ENCODE measurements at regions not wholly inside any gene's neighbourhood (a gene's known extent, or its start where the extent isn't known, plus 50 kb on each side); places are given as distances from the start of the nearest gene placed in this dataset.
"Not testable (repeated sequence)": the region's sequence is repeated elsewhere in the genome, so short reads cannot be mapped to it uniquely, and the experiment has no call there.

GRCh38 chr18:51569561-51569960 lies 372.1 kb upstream of the MEX3C start:
- H3K27me3 ChIP-seq (ENCODE audit: control insufficient read depth, insufficient read depth, low read length): no peaks in the 10 kb centered on the region
- no peak overlapping the region for H2AFZ ChIP-seq (ENCODE audit: low read length)
- H3K9ac ChIP-seq (ENCODE audit: insufficient read depth, low read length): no peak overlapping the region
- no peaks in the 10 kb centered on the region for H3K36me3 ChIP-seq (ENCODE audit: control insufficient read depth, insufficient read depth, low read length)
- H3K4me3 ChIP-seq (replicated peaks in 1 of 4; ENCODE audit: control extremely low read depth in 1 of 4, insufficient read depth in 1 of 4, low read depth in 3 of 4, low read length in 4 of 4): no peak overlapping the region
- H3K4me2 ChIP-seq (ENCODE audit: extremely low read depth, insufficient read depth, low read length): no peak overlapping the region
- H3K79me2 ChIP-seq (ENCODE audit: control insufficient read depth, insufficient read depth, low read length): no peaks in the 10 kb centered on the region
- H3K4me1 ChIP-seq (ENCODE audit: control insufficient read depth, extremely low read depth, insufficient read depth, low read length): no peaks in the 10 kb centered on the region
- no peak overlapping the region for H3K27ac ChIP-seq (ENCODE audit: insufficient read depth, low read length)
- H4K20me1 ChIP-seq (ENCODE audit: control insufficient read depth, extremely low read depth, insufficient read depth, low read length): no peaks in the 10 kb centered on the region
- no peaks in the 10 kb centered on the region for H3K9me3 ChIP-seq (ENCODE audit: control insufficient read depth, insufficient read depth, low read depth, low read length)
- no peak for DNase-seq (ENCODE audit: low read depth in 2 of 2)
- TF ChIP-seq EZH2 (IDR thresholded peaks at IDR 0.05; ENCODE audit: low read length, missing control alignments): no peak
- no peak for TF ChIP-seq CTCF (conservative IDR thresholded peaks at IDR 0.05 in 1 of 2, IDR thresholded peaks at IDR 0.05 in 1 of 2; ENCODE audit: low read depth in 1 of 2, low read length in 2 of 2)

GRCh38 chr18:51570071-51570470 lies 372.6 kb upstream of the MEX3C start:
- not testable (repeated sequence) for DNase-seq (ENCODE audit: low read depth in 2 of 2); H3K27me3 ChIP-seq (ENCODE audit: control insufficient read depth, insufficient read depth, low read length); H3K9me3 ChIP-seq (ENCODE audit: control insufficient read depth, insufficient read depth, low read depth, low read length); H3K36me3 ChIP-seq (ENCODE audit: control insufficient read depth, insufficient read depth, low read length); H3K27ac ChIP-seq (ENCODE audit: insufficient read depth, low read length); H3K79me2 ChIP-seq (ENCODE audit: control insufficient read depth, insufficient read depth, low read length); H3K4me3 ChIP-seq (replicated peaks in 1 of 4; ENCODE audit: control extremely low read depth in 1 of 4, insufficient read depth in 1 of 4, low read depth in 3 of 4, low read length in 4 of 4); H2AFZ ChIP-seq (ENCODE audit: low read length); H3K4me1 ChIP-seq (ENCODE audit: control insufficient read depth, extremely low read depth, insufficient read depth, low read length); H3K4me2 ChIP-seq (ENCODE audit: extremely low read depth, insufficient read depth, low read length); H3K9ac ChIP-seq (ENCODE audit: insufficient read depth, low read length); H4K20me1 ChIP-seq (ENCODE audit: control insufficient read depth, extremely low read depth, insufficient read depth, low read length)

GRCh38 chr18:51573886-51574285 lies 376.4 kb upstream of the MEX3C start:
- not testable (repeated sequence) for H2AFZ ChIP-seq (ENCODE audit: low read length); H3K9me3 ChIP-seq (ENCODE audit: control insufficient read depth, insufficient read depth, low read depth, low read length); H3K9ac ChIP-seq (ENCODE audit: insufficient read depth, low read length); H3K36me3 ChIP-seq (ENCODE audit: control insufficient read depth, insufficient read depth, low read length); H3K79me2 ChIP-seq (ENCODE audit: control insufficient read depth, insufficient read depth, low read length); H3K4me2 ChIP-seq (ENCODE audit: extremely low read depth, insufficient read depth, low read length); H3K27ac ChIP-seq (ENCODE audit: insufficient read depth, low read length); H4K20me1 ChIP-seq (ENCODE audit: control insufficient read depth, extremely low read depth, insufficient read depth, low read length); H3K27me3 ChIP-seq (ENCODE audit: control insufficient read depth, insufficient read depth, low read length); DNase-seq (ENCODE audit: low read depth in 2 of 2); H3K4me3 ChIP-seq (replicated peaks in 1 of 4; ENCODE audit: control extremely low read depth in 1 of 4, insufficient read depth in 1 of 4, low read depth in 3 of 4, low read length in 4 of 4); H3K4me1 ChIP-seq (ENCODE audit: control insufficient read depth, extremely low read depth, insufficient read depth, low read length)

- no peak overlapping the region for H3K4me2 ChIP-seq (ENCODE audit: extremely low read depth, insufficient read depth, low read length)
- no peaks in the 10 kb centered on the region for H3K36me3 ChIP-seq (ENCODE audit: control insufficient read depth, insufficient read depth, low read length)
Measured at GRCh38 chr18:51575171-51575570, 377.7 kb upstream of the MEX3C start.

More at GRCh38 chr18:51575171-51575570, 377.7 kb upstream of the MEX3C start:
- no peak overlapping the region for H3K9ac ChIP-seq (ENCODE audit: insufficient read depth, low read length)
- H3K27ac ChIP-seq (ENCODE audit: insufficient read depth, low read length): no peak overlapping the region
- H4K20me1 ChIP-seq (ENCODE audit: control insufficient read depth, extremely low read depth, insufficient read depth, low read length): no peaks in the 10 kb centered on the region
- no peak overlapping the region for H2AFZ ChIP-seq (ENCODE audit: low read length)
- no peaks in the 10 kb centered on the region for H3K9me3 ChIP-seq (ENCODE audit: control insufficient read depth, insufficient read depth, low read depth, low read length)
- H3K79me2 ChIP-seq (ENCODE audit: control insufficient read depth, insufficient read depth, low read length): no peaks in the 10 kb centered on the region
- H3K4me3 ChIP-seq (replicated peaks in 1 of 4; ENCODE audit: control extremely low read depth in 1 of 4, insufficient read depth in 1 of 4, low read depth in 3 of 4, low read length in 4 of 4): no peak overlapping the region
- no peak for TF ChIP-seq CTCF (conservative IDR thresholded peaks at IDR 0.05 in 1 of 2, IDR thresholded peaks at IDR 0.05 in 1 of 2; ENCODE audit: low read depth in 1 of 2, low read length in 2 of 2)
- TF ChIP-seq EZH2 (IDR thresholded peaks at IDR 0.05; ENCODE audit: low read length, missing control alignments): no peak
- DNase-seq (ENCODE audit: low read depth in 2 of 2): no peak
- H3K27me3 ChIP-seq (ENCODE audit: control insufficient read depth, insufficient read depth, low read length): no peaks in the 10 kb centered on the region
- H3K4me1 ChIP-seq (ENCODE audit: control insufficient read depth, extremely low read depth, insufficient read depth, low read length): no peaks in the 10 kb centered on the region

Data from fibroblast of lung (primary cell).